PC-9 (cell line): ENCODE measurements at regions not wholly inside any gene's neighbourhood (a gene's known extent, or its start where the extent isn't known, plus 50 kb on each side); places are given as distances from the start of the nearest gene placed in this dataset.
"Not testable (repeated sequence)": the region's sequence is repeated elsewhere in the genome, so short reads cannot be mapped to it uniquely, and the experiment has no call there.

Experiments used
- CTCF ChIP-seq: fragments of 200-600 bp; sonication (generic); conservative IDR thresholded peaks from 2 replicates; pipeline ENCODE4 v1.6.1; 2017; ENCODE audit warnings: mixed run types, antibody characterized with exemption, mild to moderate bottlenecking, moderate library complexity
- EZH2 ChIP-seq: fragments of 200-600 bp; sonication (generic); IDR thresholded peaks from 2 replicates; pipeline ENCODE4 v1.8.0; 2017; ENCODE audit warnings: antibody characterized with exemption, low read depth

- not testable (repeated sequence) for TF ChIP-seq CTCF, EZH2
These were observed 214.3 kb upstream of the FSCB start for GRCh38 chr14:44721395-44721794.
